Stimulated activated CD8-positive, alpha-beta memory T cell treated with anti-CD3 and anti-CD28 coated beads, Interleukin-12 subunit alpha, Interleukin-12 subunit beta, amount 100 ng/mL, for 24 hours (primary cell): ENCODE measurements at regions not wholly inside any gene's neighbourhood (a gene's known extent, or its start where the extent isn't known, plus 50 kb on each side); places are given as distances from the start of the nearest gene placed in this dataset.

Source experiments
- DNase-seq: peaks from one replicate; pipeline ENCODE4 v3.0.0-alpha.2; 2020; ENCODE audit errors: extremely low read depth

DNA sequence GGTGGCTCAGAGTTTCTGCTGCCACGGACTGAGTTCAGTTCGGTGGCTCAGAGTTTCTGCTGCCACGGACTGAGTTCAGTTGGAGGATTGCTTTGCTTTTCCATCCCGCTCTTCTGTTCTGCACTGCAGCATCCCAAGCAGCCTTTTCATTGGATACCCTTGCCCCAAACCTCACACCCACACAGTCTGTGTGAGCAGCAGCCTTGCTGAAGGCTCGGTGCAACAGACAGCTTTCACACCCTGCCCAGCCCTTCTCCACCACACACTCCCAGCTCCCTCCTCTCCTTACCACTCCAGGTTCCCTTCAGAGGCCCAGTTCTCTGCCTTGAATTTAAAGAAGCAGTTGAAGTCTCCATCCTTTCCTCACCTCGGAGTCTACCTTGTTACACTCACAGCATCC is 52.5 kb upstream of the CHD6 start:
- no peak for DNase-seq

DNA sequence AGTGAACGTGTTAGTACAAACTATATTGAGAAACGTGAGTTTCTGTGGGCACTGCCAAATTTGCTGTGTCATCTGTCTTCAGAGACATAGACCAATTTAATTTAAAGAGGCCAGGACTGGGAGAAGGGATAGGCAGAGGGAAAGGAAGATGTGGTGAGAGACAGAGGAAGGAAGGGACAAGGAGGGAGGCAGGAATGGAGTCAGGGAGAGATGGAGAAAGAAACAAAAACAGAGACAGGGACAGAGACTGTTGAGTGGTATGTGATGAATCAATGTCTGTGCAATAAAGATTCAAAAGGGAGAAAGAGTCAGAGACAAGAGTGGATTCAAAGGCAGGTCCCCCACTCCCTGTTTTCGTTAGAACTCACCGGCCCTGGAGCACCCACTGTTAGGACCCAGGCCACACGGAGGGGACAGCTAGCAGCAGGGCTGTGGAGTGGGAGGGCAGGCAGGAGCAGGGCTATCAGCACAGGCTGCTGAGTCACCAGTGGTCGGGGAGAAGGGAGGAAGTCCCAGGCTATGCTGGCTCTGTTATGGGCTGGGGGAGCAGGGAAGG is 51.6 kb upstream of the CHD6 start:
- no peak for DNase-seq

DNA sequence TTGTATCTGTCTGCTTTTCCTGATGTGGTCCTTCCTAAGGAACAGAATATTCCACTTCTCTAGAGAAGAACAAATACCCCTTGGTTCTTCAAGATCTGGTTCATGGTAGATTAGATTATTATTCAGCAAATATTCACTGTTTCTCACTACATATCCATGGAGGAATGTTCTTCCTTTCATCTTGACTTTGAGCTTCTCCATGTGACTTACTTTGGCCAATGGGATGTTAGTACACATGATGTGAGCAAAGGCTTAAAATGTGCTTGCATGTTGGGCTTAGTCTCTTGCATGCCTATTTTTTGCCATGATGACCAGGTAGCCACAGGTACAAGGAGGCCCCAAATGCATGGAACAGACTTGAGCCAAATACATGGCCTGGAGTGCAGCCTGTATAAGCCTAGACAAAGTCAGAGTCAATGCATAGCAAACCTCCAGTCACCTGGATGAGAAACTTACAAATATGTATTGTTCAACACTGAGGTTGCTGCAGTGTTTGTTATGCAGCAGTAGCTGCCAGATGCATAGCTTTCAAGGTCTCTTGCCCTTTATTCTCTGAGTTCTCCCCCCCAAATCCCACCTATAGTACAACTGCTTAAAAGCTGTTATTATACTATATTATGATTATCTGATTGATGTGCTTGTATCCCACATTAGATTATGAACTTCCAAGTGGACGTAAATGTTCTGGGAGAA is 50.0 kb upstream of the CHD6 start:
- DNase-seq, result no peak
